ENCODE measurements at regions not wholly inside any gene's neighbourhood (a gene's known extent, or its start where the extent isn't known, plus 50 kb on each side); places are given as distances from the start of the nearest gene placed in this dataset.

- no peak for TF ChIP-seq REST (IDR thresholded peaks at IDR 0.05; ENCODE audit: unreplicated experiment)
- TF ChIP-seq STAT1 (IDR thresholded peaks at IDR 0.05; ENCODE audit: unreplicated experiment) = no peak
- TF ChIP-seq NANOG (IDR thresholded peaks at IDR 0.05; ENCODE audit: borderline replicate concordance) = no peak
These were observed 57.6 kb upstream of the STK17B start (continued) for GRCh38 chr2:196229013-196229412.

GRCh38 chr2:196230061-196230854 is 58.9 kb upstream of the STK17B start:
- ATAC-seq = no peak; the same call in 2 of the 3 replicates

More at GRCh38 chr2:196230061-196230854, 58.9 kb upstream of the STK17B start:
- Mint-ChIP-seq H3K4me1 (no peaks in the 10 kb centered on the region), H3K27me3 (ENCODE audit: insufficient read depth, low read depth, poor library complexity) (peaks cover 7% of the 10 kb centered on the region), H3K36me3 (ENCODE audit: low read depth) (no peaks in the 10 kb centered on the region), H3K4me3 (no peak overlapping the region), H3K27ac (no peak overlapping the region), H3K9me3 (no peaks in the 10 kb centered on the region)
- H3F3A ChIP-seq (replicated peaks; ENCODE audit: low read depth) = no peaks in the 10 kb centered on the region
- H4K20me1 ChIP-seq (replicated peaks; ENCODE audit: insufficient read depth) = no peaks in the 10 kb centered on the region
- no peak for DNase-seq (ENCODE audit: low spot score)
- no peaks in the 10 kb centered on the region for H3K9me2 ChIP-seq (ENCODE audit: insufficient read depth)
- no peak overlapping the region for H3K4me3 ChIP-seq
- no peak overlapping the region for H3K4me2 ChIP-seq
- TF ChIP-seq EZH2 (IDR thresholded peaks at IDR 0.05; ENCODE audit: low read depth, unreplicated experiment) (no peak), ZNF462 (CRISPR knock-in tag; IDR thresholded peaks at IDR 0.05) (no peak), ZNF331 (CRISPR knock-in tag; IDR thresholded peaks at IDR 0.05; ENCODE audit: low read depth) (no peak), ETS1 (IDR thresholded peaks at IDR 0.05) (no peak), EZH2phosphoT487 (IDR thresholded peaks at IDR 0.05; ENCODE audit: unreplicated experiment) (no peak)
- H3K27ac ChIP-seq (ENCODE audit: low read depth) = no peak overlapping the region
- H3K27me3 ChIP-seq (ENCODE audit: insufficient read depth) = no peaks in the 10 kb centered on the region
- H3K36me3 ChIP-seq (ENCODE audit: insufficient read depth) = no peaks in the 10 kb centered on the region
- no peak overlapping the region for H2AFZ ChIP-seq
- H3K79me2 ChIP-seq (replicated peaks; ENCODE audit: insufficient read depth) = no peaks in the 10 kb centered on the region
- H3K4me1 ChIP-seq (ENCODE audit: insufficient read depth) = no peaks in the 10 kb centered on the region

Measured in GM23338 (cell line).